Vagina (tissue), 2 donors: ENCODE measurements at regions not wholly inside any gene's neighbourhood (a gene's known extent, or its start where the extent isn't known, plus 50 kb on each side); places are given as distances from the start of the nearest gene placed in this dataset.

Source experiments
- DNase-seq, 2 donors: peaks; one replicate each; pipeline ENCODE4 v3.0.0-alpha.2; 2017; ENCODE audit errors: extremely low spot score in 2 of 2
- H3K27ac ChIP-seq: fragments of 200-600 bp; sonication (generic); one replicate; pipeline ENCODE4 v1.5.1; 2019
- H3K27me3 ChIP-seq: fragments of 200-600 bp; sonication (generic); one replicate; pipeline ENCODE4 v1.5.1; 2019
- H3K36me3 ChIP-seq, 2 donors: fragments of 200-600 bp; sonication (generic); one replicate each; pipeline ENCODE4 v1.5.1; 2017 to 2019
- H3K4me1 ChIP-seq: fragments of 200-600 bp; sonication (generic); one replicate; pipeline ENCODE4 v1.5.1; 2019
- H3K4me3 ChIP-seq, 2 donors: fragments of 200-600 bp; sonication (generic); 1 replicate in 1 of 2; 2 replicates in 1 of 2; pipeline ENCODE4 v1.5.1; 2016 to 2019
- H3K9me3 ChIP-seq: fragments of 200-600 bp; sonication (generic); one replicate; pipeline ENCODE4 v1.5.1; 2019
- CTCF ChIP-seq, 3 experiments: fragments of 450-650 bp in 2 of 3; fragments of 200-600 bp in 1 of 3; sonication (generic) in 1 of 3; IDR thresholded peaks; one replicate each; pipeline ENCODE4 v1.5.1; 2017 to 2019; ENCODE audit warnings: antibody characterized with exemption in 3 of 3, mild to moderate bottlenecking in 2 of 3, moderate library complexity in 2 of 3
- POLR2A ChIP-seq, 2 donors: fragments of 450-650 bp; IDR thresholded peaks; one replicate each; pipeline ENCODE4 v1.6.1; 2017; ENCODE audit warnings: antibody characterized with exemption in 2 of 2, mild to moderate bottlenecking in 2 of 2, moderate library complexity in 2 of 2
- POLR2AphosphoS5 ChIP-seq, 2 donors: sonication (generic); formaldehyde crosslinking; IDR thresholded peaks; one replicate each; pipeline ENCODE4 v1.9.0; 2017; ENCODE audit warnings: antibody characterized with exemption in 2 of 2, mild to moderate bottlenecking in 2 of 2, low read depth in 1 of 2; ENCODE audit not compliant: insufficient read depth in 1 of 2
- intact Hi-C: fragments of 100-400 bp; cut with DNase I; formaldehyde crosslinking; loops from one replicate; pipeline ENCODE4 v1.15.1; 2023

- H3K27me3 ChIP-seq: no peaks in the 10 kb centered on the region
- DNase-seq: no peak
- H3K4me1 ChIP-seq: no peaks in the 10 kb centered on the region
- no peaks in the 10 kb centered on the region for H3K9me3 ChIP-seq
- no peak for TF ChIP-seq POLR2A (IDR thresholded peaks at IDR 0.05)
- TF ChIP-seq CTCF (IDR thresholded peaks at IDR 0.05): no peak
- no peak for TF ChIP-seq POLR2AphosphoS5 (IDR thresholded peaks at IDR 0.05; ENCODE audit: insufficient read depth in 1 of 2, low read depth in 1 of 2)
- no peaks in the 10 kb centered on the region for H3K36me3 ChIP-seq
- no peak overlapping the region for H3K4me3 ChIP-seq
- intact Hi-C loops: no loop called here
- no peak overlapping the region for H3K27ac ChIP-seq
Observed at GRCh38 chr15:98174286-98174685, 213.8 kb downstream of the ARRDC4 start.

- intact Hi-C loops: loop anchor here (5.0 kb wide), 1 partner anchor 268 kb away; no protein-coding TSS in a partner anchor
- no peaks in the 10 kb centered on the region for H3K9me3 ChIP-seq
- H3K27ac ChIP-seq: no peak overlapping the region
- H3K36me3 ChIP-seq: no peaks in the 10 kb centered on the region
- no peaks in the 10 kb centered on the region for H3K27me3 ChIP-seq
- TF ChIP-seq POLR2AphosphoS5 (IDR thresholded peaks at IDR 0.05; ENCODE audit: insufficient read depth in 1 of 2, low read depth in 1 of 2) (no peak), CTCF (IDR thresholded peaks at IDR 0.05) (no peak), POLR2A (IDR thresholded peaks at IDR 0.05) (no peak)
- no peak overlapping the region for H3K4me3 ChIP-seq
- no peaks in the 10 kb centered on the region for H3K4me1 ChIP-seq
- DNase-seq: no peak
Observed at GRCh38 chr15:98174841-98175240, 214.3 kb downstream of the ARRDC4 start.

GRCh38 chr15:98177966-98178592 is 217.6 kb downstream of the ARRDC4 start:
- H3K27ac ChIP-seq: no peak overlapping the region
- TF ChIP-seq POLR2A (IDR thresholded peaks at IDR 0.05): no peak
- no peak for TF ChIP-seq POLR2AphosphoS5 (IDR thresholded peaks at IDR 0.05; ENCODE audit: insufficient read depth in 1 of 2, low read depth in 1 of 2)
- TF ChIP-seq CTCF (IDR thresholded peaks at IDR 0.05): peak; percentile 42 to 80 (median 64)
- no peaks in the 10 kb centered on the region for H3K4me1 ChIP-seq
- no peaks in the 10 kb centered on the region for H3K36me3 ChIP-seq
- no peak overlapping the region for H3K4me3 ChIP-seq
- DNase-seq: no peak
- intact Hi-C loops: loop anchor here (5.0 kb wide), 1 partner anchor 271 kb away; no protein-coding TSS in a partner anchor
- H3K27me3 ChIP-seq: no peaks in the 10 kb centered on the region
- H3K9me3 ChIP-seq: no peaks in the 10 kb centered on the region

- Histone ChIP-seq H3K27ac (no peak overlapping the region), H3K9me3 (no peaks in the 10 kb centered on the region), H3K4me3 (no peak overlapping the region), H3K36me3 (no peaks in the 10 kb centered on the region), H3K4me1 (no peaks in the 10 kb centered on the region), H3K27me3 (no peaks in the 10 kb centered on the region)
- no peak for DNase-seq
- no peak for TF ChIP-seq POLR2AphosphoS5 (IDR thresholded peaks at IDR 0.05; ENCODE audit: insufficient read depth in 1 of 2, low read depth in 1 of 2)
- TF ChIP-seq POLR2A (IDR thresholded peaks at IDR 0.05): no peak
- TF ChIP-seq CTCF (IDR thresholded peaks at IDR 0.05): no peak
- intact Hi-C loops: loop anchor here (5.0 kb wide), 1 partner anchor 272 kb away; no protein-coding TSS in a partner anchor
Observed at GRCh38 chr15:98178861-98179260, 218.4 kb downstream of the ARRDC4 start.

GRCh38 chr15:98187549-98187948 is 227.0 kb downstream of the ARRDC4 start:
- DNase-seq: no peak
- H3K4me3 ChIP-seq: no peak overlapping the region
- no peak for TF ChIP-seq CTCF (IDR thresholded peaks at IDR 0.05)
- TF ChIP-seq POLR2AphosphoS5 (IDR thresholded peaks at IDR 0.05; ENCODE audit: insufficient read depth in 1 of 2, low read depth in 1 of 2): no peak
- TF ChIP-seq POLR2A (IDR thresholded peaks at IDR 0.05): no peak
- no peaks in the 10 kb centered on the region for H3K9me3 ChIP-seq
- H3K27me3 ChIP-seq: no peaks in the 10 kb centered on the region
- H3K4me1 ChIP-seq: no peaks in the 10 kb centered on the region
- intact Hi-C loops: no loop called here
- H3K36me3 ChIP-seq: no peaks in the 10 kb centered on the region
- no peak overlapping the region for H3K27ac ChIP-seq
